ENCODE measurements at regions not wholly inside any gene's neighbourhood (a gene's known extent, or its start where the extent isn't known, plus 50 kb on each side); places are given as distances from the start of the nearest gene placed in this dataset.

DNA sequence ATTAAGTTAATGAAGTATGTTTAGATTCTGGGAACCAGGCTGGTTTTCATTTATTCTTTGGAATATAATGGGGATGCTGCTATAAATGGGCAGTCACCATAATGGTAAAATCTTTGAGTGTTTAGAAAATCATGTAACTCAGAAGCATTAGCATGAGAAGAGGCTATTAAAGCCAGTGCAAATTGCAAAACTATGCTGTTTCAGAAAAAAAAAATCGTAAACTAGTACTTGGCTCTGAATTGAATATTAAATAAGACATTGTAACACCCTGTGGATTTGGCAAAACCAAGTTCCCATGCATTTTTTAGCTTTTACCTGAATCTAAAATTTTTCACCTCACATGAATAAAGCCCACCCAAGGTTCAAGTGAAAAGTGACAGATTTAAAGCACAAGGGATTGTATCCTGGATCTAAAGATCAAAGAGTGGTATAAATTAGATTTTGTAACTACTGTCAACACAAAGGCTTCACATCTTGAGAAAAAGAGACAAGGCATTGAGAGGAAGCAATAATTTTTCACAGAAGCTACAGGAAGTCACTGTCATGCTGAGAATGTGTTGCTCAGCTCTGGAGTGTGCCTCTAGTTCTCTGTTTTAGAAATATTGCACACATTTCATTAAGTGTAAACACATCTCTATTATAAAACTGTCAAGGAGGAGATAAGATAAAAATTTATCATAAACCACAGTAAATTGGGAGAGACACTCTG lies 142.2 kb downstream of the ABCA8 start:
- no peak for DNase-seq (ENCODE audit: low read depth in 4 of 4, low spot score in 1 of 4)

GRCh38 chr17:68809148-68809547 lies 146.0 kb downstream of the ABCA8 start:
- no peak for DNase-seq (ENCODE audit: low read depth in 4 of 4, low spot score in 1 of 4)

DNA sequence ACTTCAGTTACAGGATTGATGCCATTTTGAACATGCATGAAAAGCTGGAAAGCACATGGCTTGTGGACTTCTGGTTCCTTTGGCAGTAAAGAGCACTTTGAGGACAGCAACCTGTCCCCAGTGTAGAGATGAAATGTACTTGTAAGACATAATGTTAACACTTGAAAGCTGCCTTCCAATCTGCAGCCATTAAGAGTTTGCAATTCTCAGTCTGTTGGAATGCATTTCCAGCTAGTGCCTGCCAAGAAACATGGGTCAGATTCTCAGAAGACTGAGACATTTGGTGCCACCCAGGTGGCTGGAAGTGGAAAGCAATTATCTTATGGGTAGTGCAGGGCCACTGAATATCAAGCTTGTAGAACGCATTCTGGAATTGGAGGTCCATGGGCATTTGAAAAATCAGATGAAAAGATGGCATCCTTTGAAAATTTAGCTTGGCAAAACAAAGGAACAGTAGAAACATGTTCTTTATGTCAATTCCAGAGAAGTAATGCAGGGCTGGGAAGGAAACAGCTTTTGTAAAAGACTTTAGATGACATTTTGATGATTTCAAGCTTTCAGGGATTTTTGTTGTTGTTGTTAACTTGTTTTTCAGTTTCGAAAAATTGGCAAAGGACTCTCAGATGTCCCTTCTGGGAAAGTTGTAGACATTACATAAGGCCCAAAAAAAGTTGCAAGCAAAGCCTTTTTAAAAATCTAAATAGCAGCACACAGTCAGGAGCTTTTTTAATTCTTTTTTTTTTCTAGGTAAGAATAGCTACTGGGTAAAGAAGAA lies 147.0 kb downstream of the ABCA8 start:
- DNase-seq (ENCODE audit: low read depth in 4 of 4, low spot score in 1 of 4) = no peak

DNA sequence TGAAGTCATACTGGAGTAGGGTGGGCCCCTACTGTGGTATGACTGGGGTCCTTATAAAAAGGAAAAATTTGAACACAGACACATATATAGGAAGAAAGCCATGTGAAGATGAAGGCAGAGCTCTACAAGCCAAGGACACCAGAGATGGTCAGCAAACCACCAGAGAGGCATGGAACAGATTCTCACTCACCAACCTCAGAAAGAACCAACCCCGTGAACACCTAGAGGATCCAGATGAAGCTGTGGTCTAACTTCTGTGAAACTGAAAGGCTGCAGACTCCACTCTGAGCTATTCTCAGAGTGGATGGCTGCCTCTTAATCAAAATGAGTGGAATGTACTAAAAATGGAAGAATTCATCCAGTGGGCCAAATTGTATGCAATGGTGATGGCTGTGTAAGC lies 149.6 kb downstream of the ABCA8 start:
- no peak for DNase-seq (ENCODE audit: low read depth in 4 of 4, low spot score in 1 of 4)

DNA sequence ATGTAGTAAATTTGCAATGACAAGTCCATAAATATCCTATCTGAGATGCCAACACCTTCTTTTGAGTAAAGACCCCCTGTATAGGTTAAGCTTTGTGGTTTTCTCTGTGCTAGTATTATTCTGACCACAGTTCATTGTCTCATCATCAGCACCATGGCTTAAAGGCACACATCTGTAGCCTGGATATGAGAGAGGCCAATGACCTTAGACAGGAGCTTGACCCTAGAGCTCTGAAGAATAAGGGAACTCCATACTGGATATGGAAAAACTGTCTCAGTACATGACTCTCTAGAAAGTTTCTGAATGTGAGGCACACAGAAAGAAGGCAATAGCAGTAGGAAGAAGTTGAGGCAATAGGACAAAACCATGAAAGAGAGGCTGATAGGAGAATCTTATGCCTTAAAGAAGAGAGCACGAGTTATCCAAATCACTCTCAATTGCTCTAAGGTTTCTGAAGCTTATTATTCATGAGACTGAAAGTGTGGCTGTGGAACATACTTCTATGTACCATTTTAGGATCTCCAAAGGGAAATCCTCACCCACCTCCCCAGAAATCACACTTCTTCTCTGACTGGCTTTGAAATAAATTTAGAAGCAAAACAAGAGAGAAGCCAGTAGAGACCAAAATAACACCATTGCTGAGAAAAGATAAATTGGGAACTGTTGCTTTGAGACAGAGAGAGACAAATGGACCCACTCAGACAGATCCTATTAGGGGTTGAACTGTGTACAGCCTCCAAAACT lies 150.2 kb downstream of the ABCA8 start:
- DNase-seq (ENCODE audit: low read depth in 4 of 4, low spot score in 1 of 4) = no peak

GRCh38 chr17:68803164-68803929 lies 151.8 kb downstream of the ABCA8 start:
- DNase-seq (ENCODE audit: low read depth in 4 of 4, low spot score in 1 of 4) = no peak

GRCh38 chr17:68801335-68802247 lies 153.6 kb downstream of the ABCA8 start:
- DNase-seq (ENCODE audit: low read depth in 4 of 4, low spot score in 1 of 4) = no peak

GRCh38 chr17:68800751-68801150 lies 154.4 kb downstream of the ABCA8 start:
- no peak for DNase-seq (ENCODE audit: low read depth in 4 of 4, low spot score in 1 of 4)

DNA sequence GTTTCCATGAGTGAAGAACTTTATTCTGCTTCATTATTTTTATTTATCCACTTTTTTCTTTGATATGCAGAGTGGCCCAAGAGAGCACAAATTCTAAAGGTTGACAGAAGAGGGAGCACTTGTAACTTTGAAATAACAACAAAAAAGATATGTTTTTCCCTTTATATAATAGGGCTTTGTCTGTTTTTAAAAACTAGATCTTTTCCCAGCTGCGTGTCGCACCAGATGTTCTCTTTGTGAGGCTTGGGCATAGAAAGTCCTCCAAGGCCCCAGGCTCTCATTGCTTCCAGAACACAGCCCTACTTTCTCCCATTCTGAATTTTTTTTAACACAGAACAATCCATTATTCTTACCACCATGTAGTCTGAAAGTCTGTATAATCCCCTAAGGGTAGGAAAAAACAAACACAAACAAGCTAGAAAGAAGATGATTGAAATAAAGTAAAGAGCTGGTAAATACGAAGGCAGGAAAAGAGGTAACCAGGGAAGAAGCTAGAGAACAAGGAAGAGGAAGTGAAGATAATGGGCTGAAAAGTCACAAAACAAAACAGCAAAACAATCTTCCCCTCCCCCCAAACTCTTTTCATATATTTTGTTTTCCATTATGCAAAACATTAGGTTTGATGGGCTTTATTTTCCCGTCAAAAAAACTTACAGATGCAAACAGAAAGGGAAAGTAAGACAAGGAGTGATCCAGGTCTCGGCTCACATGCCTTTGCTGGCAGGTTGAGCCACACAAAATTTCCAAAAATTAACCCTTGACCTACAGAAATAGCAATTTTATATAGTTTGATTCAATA lies 160.4 kb downstream of the ABCA8 start:
- no peak for DNase-seq (ENCODE audit: low read depth in 4 of 4, low spot score in 1 of 4)

DNA sequence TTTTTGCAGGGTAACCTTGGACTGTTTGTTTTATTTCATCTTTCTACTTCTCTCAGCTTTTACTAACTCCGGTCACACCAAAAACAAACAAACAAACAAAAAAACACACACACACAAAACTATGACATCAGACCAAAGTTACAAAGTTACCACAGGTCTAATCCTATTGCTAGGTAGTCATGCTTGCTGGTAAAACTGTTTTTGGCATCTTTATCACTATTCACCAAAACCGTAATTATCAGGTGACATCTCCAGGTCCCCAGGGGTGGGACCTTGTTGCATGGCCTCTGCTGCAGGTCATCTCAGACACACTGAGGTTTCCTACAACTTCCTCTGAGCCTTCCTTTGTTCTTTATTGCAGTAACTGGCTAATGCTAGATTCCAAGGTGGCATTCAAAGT lies 162.3 kb downstream of the ABCA8 start:
- no peak for DNase-seq (ENCODE audit: low read depth in 4 of 4, low spot score in 1 of 4)

- no peak for DNase-seq (ENCODE audit: low read depth in 4 of 4, low spot score in 1 of 4)
Observed at GRCh38 chr17:68792042-68792685, 163.0 kb downstream of the ABCA8 start.

DNA sequence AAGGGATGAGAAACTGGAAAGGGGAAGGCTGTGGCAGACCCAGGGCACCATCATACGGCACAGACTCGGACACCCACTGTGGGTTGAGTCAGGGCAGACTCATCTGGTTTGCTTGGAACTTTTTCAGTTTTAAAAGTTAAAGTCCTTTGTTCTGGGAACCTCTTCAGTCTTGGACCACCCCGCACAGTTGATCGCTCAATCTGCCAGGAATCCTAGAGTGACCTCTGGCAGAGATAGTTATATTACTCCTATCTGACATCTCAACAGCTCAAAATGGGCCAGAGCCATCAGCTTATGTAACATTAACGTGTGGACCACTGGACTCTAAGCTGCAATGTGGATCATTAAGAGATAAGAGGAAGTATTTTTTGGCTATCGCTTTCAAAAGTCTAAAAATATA lies 164.3 kb downstream of the ABCA8 start:
- DNase-seq (ENCODE audit: low read depth in 4 of 4, low spot score in 1 of 4) = no peak

GRCh38 chr17:68790492-68790891 lies 164.7 kb downstream of the ABCA8 start:
- DNase-seq (ENCODE audit: low read depth in 4 of 4, low spot score in 1 of 4) = no peak

DNA sequence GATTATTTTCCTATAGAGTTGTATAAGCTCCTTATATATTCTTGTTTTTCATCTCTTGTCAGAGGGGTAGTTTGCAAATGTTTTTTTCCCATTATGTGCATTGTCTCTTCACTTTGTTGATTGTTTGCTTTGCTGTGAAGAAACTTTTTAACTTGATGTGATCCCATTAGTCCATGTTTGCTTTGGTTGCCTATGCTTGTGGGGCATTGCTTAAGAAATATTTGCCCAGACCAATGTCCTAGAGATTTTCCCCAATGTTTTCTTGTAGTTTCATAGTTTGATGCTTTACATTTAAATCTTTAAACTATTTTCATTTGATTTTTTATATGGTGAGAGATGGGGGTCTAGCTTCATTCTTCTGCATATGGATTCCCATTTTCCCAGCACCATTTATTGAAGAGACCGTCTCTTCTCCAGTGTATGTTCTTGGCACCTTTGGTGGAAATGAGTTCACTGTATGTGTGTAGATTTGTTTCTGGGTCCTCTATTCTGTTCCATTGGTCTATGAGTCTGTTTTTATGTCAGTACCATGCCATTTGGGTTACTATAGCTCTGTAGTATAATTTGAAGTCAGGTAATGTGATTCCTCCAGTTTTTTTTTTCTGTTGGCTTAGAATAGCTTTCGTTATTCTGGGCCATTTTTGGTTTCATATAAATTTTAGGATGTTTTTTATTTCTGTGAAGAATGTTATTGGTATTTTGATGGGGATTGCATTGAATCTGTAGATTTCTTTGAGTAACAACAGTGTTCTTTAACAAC lies 165.8 kb downstream of the ABCA8 start:
- DNase-seq (ENCODE audit: low read depth in 4 of 4, low spot score in 1 of 4) = no peak

- no peak for DNase-seq (ENCODE audit: low read depth in 4 of 4, low spot score in 1 of 4)
Observed at GRCh38 chr17:68785565-68786486, 169.4 kb downstream of the ABCA8 start.

DNA sequence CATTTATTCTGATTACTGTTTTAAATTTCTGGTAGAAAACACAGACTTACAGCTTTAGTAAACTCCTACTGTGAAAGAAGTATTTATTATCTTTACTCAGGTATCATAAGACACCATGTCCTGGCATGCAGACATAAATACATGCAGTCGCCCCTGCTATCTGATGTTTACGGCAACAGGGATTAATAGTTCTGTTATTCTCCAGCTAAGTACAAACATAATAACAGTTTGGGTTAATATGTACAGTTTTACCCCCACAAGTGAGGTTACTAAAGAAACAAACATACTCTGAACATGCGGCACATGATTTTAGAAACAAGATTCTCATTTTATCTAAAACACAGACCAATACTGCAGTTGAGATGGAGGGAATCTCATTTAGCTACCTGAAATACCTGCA lies 170.8 kb downstream of the ABCA8 start:
- no peak for DNase-seq (ENCODE audit: low read depth in 4 of 4, low spot score in 1 of 4)

GRCh38 chr17:68783861-68784260 lies 171.3 kb downstream of the ABCA8 start:
- no peak for DNase-seq (ENCODE audit: low read depth in 4 of 4, low spot score in 1 of 4)

Measured in stimulated activated CD4-positive, alpha-beta T cell treated with anti-CD3 and anti-CD28 coated beads, Interleukin-1b, Interleukin-23, amount 100 ng/mL, for 24 hours (primary cell).